GM13976 (cell line): ENCODE measurements at regions not wholly inside any gene's neighbourhood (a gene's known extent, or its start where the extent isn't known, plus 50 kb on each side); places are given as distances from the start of the nearest gene placed in this dataset.

Experiments
- DNase-seq: peaks from one replicate; pipeline ENCODE4 v3.0.0; 2012; ENCODE audit warnings: low spot score
- CTCF ChIP-seq: IDR thresholded peaks from 2 replicates; pipeline ENCODE4 v1.5.1; 2012; ENCODE audit warnings: borderline replicate concordance, mild to moderate bottlenecking; ENCODE audit not compliant: insufficient read depth; ENCODE audit errors: extremely low read depth, missing control alignments, control extremely low read depth
- in situ Hi-C: fragments of 300-500 bp; cut with MboI; formaldehyde crosslinking; loops from one replicate; pipeline ENCODE4 v1.12.0; 2022; ENCODE audit warnings: low sequenced_read_pairs, mixed read lengths, inconsistent platforms; ENCODE audit not compliant: unreplicated experiment

- in situ Hi-C loops = no loop called here
- TF ChIP-seq CTCF = no peak
- DNase-seq = no peak
Observed at GRCh38 chr5:58244819-58245475, 214.9 kb downstream of the PLK2 start.

- no peak for TF ChIP-seq CTCF
- in situ Hi-C loops = no loop called here
- no peak for DNase-seq
Observed at GRCh38 chr5:58241389-58241788, 218.5 kb downstream of the PLK2 start.

- no peak for DNase-seq
Observed at GRCh38 chr5:58240322-58240721, 219.6 kb downstream of the PLK2 start.

GRCh38 chr5:58239731-58240130, 220.2 kb downstream of the PLK2 start:
- no peak for DNase-seq
- no peak for TF ChIP-seq CTCF

More at GRCh38 chr5:58240322-58240721, 219.6 kb downstream of the PLK2 start:
- TF ChIP-seq CTCF = no peak
- in situ Hi-C loops = no loop called here

GRCh38 chr5:58239045-58239444, 220.8 kb downstream of the PLK2 start:
- in situ Hi-C loops = no loop called here
- no peak for DNase-seq
- no peak for TF ChIP-seq CTCF

More at GRCh38 chr5:58239731-58240130, 220.2 kb downstream of the PLK2 start:
- in situ Hi-C loops = no loop called here

- no peak for TF ChIP-seq CTCF
- DNase-seq = no peak
- in situ Hi-C loops = no loop called here
Observed at GRCh38 chr5:58236498-58236897, 223.4 kb downstream of the PLK2 start.

GRCh38 chr5:58235299-58235698, 224.6 kb downstream of the PLK2 start:
- in situ Hi-C loops = no loop called here
- TF ChIP-seq CTCF = no peak

More at GRCh38 chr5:58235299-58235698, 224.6 kb downstream of the PLK2 start:
- no peak for DNase-seq
